ENCODE measurements at regions not wholly inside any gene's neighbourhood (a gene's known extent, or its start where the extent isn't known, plus 50 kb on each side); places are given as distances from the start of the nearest gene placed in this dataset.
"Not testable (repeated sequence)": the region's sequence is repeated elsewhere in the genome, so short reads cannot be mapped to it uniquely, and the experiment has no call there.

GRCh38 chr1:224037362-224037761, 76.5 kb upstream of the FBXO28 start:
- TF ChIP-seq, protein P1, sequence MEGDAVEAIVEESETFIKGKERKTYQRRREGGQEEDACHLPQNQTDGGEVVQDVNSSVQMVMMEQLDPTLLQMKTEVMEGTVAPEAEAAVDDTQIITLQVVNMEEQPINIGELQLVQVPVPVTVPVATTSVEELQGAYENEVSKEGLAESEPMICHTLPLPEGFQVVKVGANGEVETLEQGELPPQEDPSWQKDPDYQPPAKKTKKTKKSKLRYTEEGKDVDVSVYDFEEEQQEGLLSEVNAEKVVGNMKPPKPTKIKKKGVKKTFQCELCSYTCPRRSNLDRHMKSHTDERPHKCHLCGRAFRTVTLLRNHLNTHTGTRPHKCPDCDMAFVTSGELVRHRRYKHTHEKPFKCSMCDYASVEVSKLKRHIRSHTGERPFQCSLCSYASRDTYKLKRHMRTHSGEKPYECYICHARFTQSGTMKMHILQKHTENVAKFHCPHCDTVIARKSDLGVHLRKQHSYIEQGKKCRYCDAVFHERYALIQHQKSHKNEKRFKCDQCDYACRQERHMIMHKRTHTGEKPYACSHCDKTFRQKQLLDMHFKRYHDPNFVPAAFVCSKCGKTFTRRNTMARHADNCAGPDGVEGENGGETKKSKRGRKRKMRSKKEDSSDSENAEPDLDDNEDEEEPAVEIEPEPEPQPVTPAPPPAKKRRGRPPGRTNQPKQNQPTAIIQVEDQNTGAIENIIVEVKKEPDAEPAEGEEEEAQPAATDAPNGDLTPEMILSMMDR (IDR thresholded peaks at IDR 0.05; ENCODE audit: low read length), result not testable (repeated sequence)
- TF ChIP-seq EZH2 (optimal IDR thresholded peaks at IDR 0.05; ENCODE audit: low read depth, low read length), result not testable (repeated sequence)

All from MM.1S (cell line).